Neutrophil (primary cell): ENCODE measurements at regions not wholly inside any gene's neighbourhood (a gene's known extent, or its start where the extent isn't known, plus 50 kb on each side); places are given as distances from the start of the nearest gene placed in this dataset.

ENCODE experiments used
- H3K27ac ChIP-seq: fragments of 200-600 bp; sonication (generic); 2 replicates; pipeline ENCODE4 v1.5.1; 2016; ENCODE audit warnings: mild to moderate bottlenecking, moderate library complexity
- H3K27me3 ChIP-seq: fragments of 200-600 bp; sonication (generic); 2 replicates; pipeline ENCODE4 v1.6.0; 2016; ENCODE audit warnings: mild to moderate bottlenecking
- H3K36me3 ChIP-seq: fragments of 200-600 bp; sonication (generic); 2 replicates; pipeline ENCODE4 v1.5.1; 2017
- H3K4me1 ChIP-seq, 2 experiments: fragments of 200-600 bp in 1 of 2; sonication (generic) in 1 of 2; 1 replicate in 1 of 2; 2 replicates in 1 of 2; pipeline versions ENCODE4 v1.5.1 to v1.6.1; 2013 to 2016; ENCODE audit warnings: low read depth in 1 of 2, low read length in 1 of 2, mild to moderate bottlenecking in 1 of 2, moderate library complexity in 1 of 2; ENCODE audit not compliant: control insufficient read depth in 1 of 2, insufficient read depth in 1 of 2
- H3K4me3 ChIP-seq, 2 experiments: fragments of 200-600 bp in 1 of 2; sonication (generic) in 1 of 2; 1 replicate in 1 of 2; 2 replicates in 1 of 2; pipeline ENCODE4 v1.5.1; 2013 to 2016; ENCODE audit warnings: low read depth in 1 of 2, low read length in 1 of 2, mild to moderate bottlenecking in 1 of 2, moderate library complexity in 1 of 2
- H3K9me3 ChIP-seq: fragments of 200-600 bp; sonication (generic); 2 replicates; pipeline ENCODE4 v1.5.1; 2016
- CTCF ChIP-seq: fragments of 200-600 bp; sonication (generic); IDR thresholded peaks from 2 replicates; pipeline ENCODE4 v1.5.1; 2016; ENCODE audit warnings: antibody characterized with exemption

- no peak for TF ChIP-seq CTCF
- no peak overlapping the region for H3K4me3 ChIP-seq
- H3K9me3 ChIP-seq, result no peaks in the 10 kb centered on the region
- H3K4me1 ChIP-seq, result peaks cover 43% of the 10 kb centered on the region in 2 experiments
- no peaks in the 10 kb centered on the region for H3K36me3 ChIP-seq
- peak overlapping the region; percentile 66 for H3K27ac ChIP-seq
- H3K27me3 ChIP-seq, result no peaks in the 10 kb centered on the region
Measured at GRCh38 chr17:74019860-74020259, 183.6 kb upstream of the RPL38 start.

- no peak overlapping the region for H3K4me3 ChIP-seq
- H3K4me1 ChIP-seq, result peaks cover 36 to 37% of the 10 kb centered on the region in 2 experiments
- TF ChIP-seq CTCF, result no peak
- peak overlapping the region; percentile 66 for H3K27ac ChIP-seq
- H3K27me3 ChIP-seq, result no peaks in the 10 kb centered on the region
- no peaks in the 10 kb centered on the region for H3K9me3 ChIP-seq
- H3K36me3 ChIP-seq, result no peaks in the 10 kb centered on the region
Measured at GRCh38 chr17:74020522-74020921, 183.0 kb upstream of the RPL38 start.

- Histone ChIP-seq H3K9me3 (no peaks in the 10 kb centered on the region), H3K36me3 (no peaks in the 10 kb centered on the region), H3K27me3 (no peaks in the 10 kb centered on the region), H3K4me1 (peaks cover 7 to 10% of the 10 kb centered on the region in 2 experiments), H3K4me3 (no peak overlapping the region), H3K27ac (no peak overlapping the region)
- no peak for TF ChIP-seq CTCF
Measured at GRCh38 chr17:74024871-74025531, 178.5 kb upstream of the RPL38 start.

GRCh38 chr17:74027444-74027843 lies 176.0 kb upstream of the RPL38 start:
- Histone ChIP-seq H3K36me3 (no peaks in the 10 kb centered on the region), H3K4me3 (no peak overlapping the region), H3K27ac (no peak overlapping the region), H3K9me3 (no peaks in the 10 kb centered on the region), H3K4me1 (no peaks in the 10 kb centered on the region), H3K27me3 (no peaks in the 10 kb centered on the region)
- TF ChIP-seq CTCF, result no peak

GRCh38 chr17:74028354-74029116 lies 174.9 kb upstream of the RPL38 start:
- Histone ChIP-seq H3K9me3 (no peaks in the 10 kb centered on the region), H3K27ac (no peak overlapping the region), H3K4me3 (no peak overlapping the region), H3K36me3 (no peaks in the 10 kb centered on the region), H3K4me1 (peaks cover 5 to 6% of the 10 kb centered on the region in 2 experiments), H3K27me3 (no peaks in the 10 kb centered on the region)
- TF ChIP-seq CTCF, result no peak
